PFSK-1 (cell line): ENCODE measurements at regions not wholly inside any gene's neighbourhood (a gene's known extent, or its start where the extent isn't known, plus 50 kb on each side); places are given as distances from the start of the nearest gene placed in this dataset.

Source experiments
- FOXP2 ChIP-seq: optimal IDR thresholded peaks from 2 replicates; pipeline ENCODE3; 2011; ENCODE audit warnings: borderline replicate concordance, control low read depth, inconsistent platforms; ENCODE audit not compliant: insufficient read depth; ENCODE audit errors: extremely low read length, extremely low read depth
- POLR2AphosphoS5 ChIP-seq: IDR thresholded peaks from 2 replicates; pipeline ENCODE4 v1.6.1; 2012; ENCODE audit warnings: low read depth, mild to moderate bottlenecking, control low read depth, low read length, moderate library complexity
- SIN3A ChIP-seq: IDR thresholded peaks from 2 replicates; pipeline ENCODE4 v1.6.1; 2012; ENCODE audit warnings: mild to moderate bottlenecking, low read length, moderate library complexity, borderline replicate concordance; ENCODE audit not compliant: insufficient read depth
- TAF1 ChIP-seq: IDR thresholded peaks from 2 replicates; pipeline ENCODE4 v1.6.1; 2012; ENCODE audit warnings: low read length, control low read depth, borderline replicate concordance; ENCODE audit not compliant: insufficient read depth
- TF ChIP-seq, protein P1 (sequence below), 2 experiments: IDR thresholded peaks; 2 replicates each; pipeline versions ENCODE4 v1.6.1 to v1.8.0; 2011 to 2012; ENCODE audit warnings: low read depth in 2 of 2, low read length in 2 of 2, control low read depth in 1 of 2, inconsistent platforms in 1 of 2, mild to moderate bottlenecking in 1 of 2, moderate library complexity in 1 of 2; ENCODE audit not compliant: insufficient read depth in 1 of 2

DNA sequence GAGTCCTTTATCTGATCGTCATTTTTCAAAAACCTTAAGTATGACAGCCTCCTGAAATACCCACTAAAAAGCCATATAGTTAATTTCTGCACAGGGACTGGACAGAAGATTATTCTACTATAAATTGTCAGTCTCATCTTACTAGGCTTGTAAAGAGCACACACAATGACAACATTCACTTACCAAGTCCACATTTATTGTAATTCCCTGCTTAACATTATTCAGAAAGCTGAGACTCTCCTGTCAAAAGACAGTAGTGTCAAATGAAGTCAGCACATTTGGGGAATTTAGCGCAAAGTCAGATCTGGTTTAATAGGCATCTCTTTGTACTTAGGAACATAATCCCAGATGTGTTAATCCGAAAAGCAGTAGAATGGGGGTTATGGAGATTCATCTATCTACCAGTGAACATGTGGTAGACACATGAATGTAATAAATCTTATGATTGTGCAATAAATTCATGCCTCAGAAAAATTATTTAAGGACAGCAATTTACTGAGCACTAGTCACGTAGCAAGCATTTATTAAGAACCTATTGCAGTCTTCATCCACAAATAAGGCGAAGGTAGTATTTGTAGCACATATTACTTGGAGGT, 224.6 kb upstream of the GPC6 start:
- TF ChIP-seq FOXP2 (no peak), POLR2AphosphoS5 (no peak), TAF1 (no peak), SIN3A (no peak)
- TF ChIP-seq, protein P1, sequence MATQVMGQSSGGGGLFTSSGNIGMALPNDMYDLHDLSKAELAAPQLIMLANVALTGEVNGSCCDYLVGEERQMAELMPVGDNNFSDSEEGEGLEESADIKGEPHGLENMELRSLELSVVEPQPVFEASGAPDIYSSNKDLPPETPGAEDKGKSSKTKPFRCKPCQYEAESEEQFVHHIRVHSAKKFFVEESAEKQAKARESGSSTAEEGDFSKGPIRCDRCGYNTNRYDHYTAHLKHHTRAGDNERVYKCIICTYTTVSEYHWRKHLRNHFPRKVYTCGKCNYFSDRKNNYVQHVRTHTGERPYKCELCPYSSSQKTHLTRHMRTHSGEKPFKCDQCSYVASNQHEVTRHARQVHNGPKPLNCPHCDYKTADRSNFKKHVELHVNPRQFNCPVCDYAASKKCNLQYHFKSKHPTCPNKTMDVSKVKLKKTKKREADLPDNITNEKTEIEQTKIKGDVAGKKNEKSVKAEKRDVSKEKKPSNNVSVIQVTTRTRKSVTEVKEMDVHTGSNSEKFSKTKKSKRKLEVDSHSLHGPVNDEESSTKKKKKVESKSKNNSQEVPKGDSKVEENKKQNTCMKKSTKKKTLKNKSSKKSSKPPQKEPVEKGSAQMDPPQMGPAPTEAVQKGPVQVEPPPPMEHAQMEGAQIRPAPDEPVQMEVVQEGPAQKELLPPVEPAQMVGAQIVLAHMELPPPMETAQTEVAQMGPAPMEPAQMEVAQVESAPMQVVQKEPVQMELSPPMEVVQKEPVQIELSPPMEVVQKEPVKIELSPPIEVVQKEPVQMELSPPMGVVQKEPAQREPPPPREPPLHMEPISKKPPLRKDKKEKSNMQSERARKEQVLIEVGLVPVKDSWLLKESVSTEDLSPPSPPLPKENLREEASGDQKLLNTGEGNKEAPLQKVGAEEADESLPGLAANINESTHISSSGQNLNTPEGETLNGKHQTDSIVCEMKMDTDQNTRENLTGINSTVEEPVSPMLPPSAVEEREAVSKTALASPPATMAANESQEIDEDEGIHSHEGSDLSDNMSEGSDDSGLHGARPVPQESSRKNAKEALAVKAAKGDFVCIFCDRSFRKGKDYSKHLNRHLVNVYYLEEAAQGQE (IDR thresholded peaks at IDR 0.05; ENCODE audit: insufficient read depth in 1 of 2, low read depth in 2 of 2, low read length in 2 of 2), result no peak

DNA sequence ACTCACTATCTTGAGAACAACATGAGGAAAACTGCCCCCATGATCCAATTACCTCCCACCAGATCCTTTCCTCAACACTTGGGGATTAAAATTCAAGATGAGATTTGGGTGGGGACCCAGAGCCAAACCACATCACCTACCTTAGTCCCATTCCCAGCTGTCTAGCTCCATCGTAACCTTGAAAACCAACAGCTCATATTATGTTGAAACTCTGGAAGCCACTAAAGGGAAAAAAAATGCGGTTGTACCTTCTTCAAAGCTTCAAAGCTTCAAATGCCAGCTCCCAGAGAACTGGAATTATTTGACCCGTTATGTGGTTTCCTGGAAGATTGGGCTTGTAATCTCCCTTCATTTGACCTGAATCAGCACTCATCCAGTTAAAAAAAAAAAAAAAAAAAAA, 223.1 kb upstream of the GPC6 start:
- TF ChIP-seq FOXP2 (no peak), TAF1 (no peak), POLR2AphosphoS5 (no peak), SIN3A (no peak)
- TF ChIP-seq, protein P1 (IDR thresholded peaks at IDR 0.05; ENCODE audit: insufficient read depth in 1 of 2, low read depth in 2 of 2, low read length in 2 of 2), result no peak

- no peak for TF ChIP-seq POLR2AphosphoS5
- no peak for TF ChIP-seq TAF1
- no peak for TF ChIP-seq FOXP2
- TF ChIP-seq, protein P1 (IDR thresholded peaks at IDR 0.05; ENCODE audit: insufficient read depth in 1 of 2, low read depth in 2 of 2, low read length in 2 of 2), result no peak
- no peak for TF ChIP-seq SIN3A
Measured at GRCh38 chr13:93004919-93005318, 221.7 kb upstream of the GPC6 start.

DNA sequence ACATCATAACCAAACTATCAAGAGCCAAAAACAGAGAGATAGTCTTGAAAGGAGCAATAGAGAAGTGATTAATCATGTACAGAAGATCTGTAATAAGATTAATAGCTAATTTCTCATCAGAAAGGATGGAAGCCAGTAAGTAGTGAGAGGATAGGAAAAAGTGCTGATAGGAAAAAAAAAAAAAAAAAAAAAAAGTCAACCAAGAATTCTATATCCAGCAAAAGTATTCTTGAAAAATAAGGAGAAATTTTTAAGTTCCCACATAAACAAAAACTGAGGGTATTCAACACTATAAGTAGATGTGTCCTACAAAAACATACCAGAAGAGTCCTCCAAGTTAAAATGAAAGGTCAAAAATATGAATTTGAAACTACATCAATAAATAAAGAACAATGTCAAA, 218.7 kb upstream of the GPC6 start:
- TF ChIP-seq, protein P1 (IDR thresholded peaks at IDR 0.05; ENCODE audit: insufficient read depth in 1 of 2, low read depth in 2 of 2, low read length in 2 of 2), result no peak
- TF ChIP-seq TAF1 (no peak), FOXP2 (no peak), SIN3A (no peak), POLR2AphosphoS5 (no peak)
